ENCODE measurements at regions not wholly inside any gene's neighbourhood (a gene's known extent, or its start where the extent isn't known, plus 50 kb on each side); places are given as distances from the start of the nearest gene placed in this dataset.

- peak overlapping the region; percentile 42 for H3K9ac ChIP-seq (ENCODE audit: low read length)
- H3K27ac ChIP-seq (ENCODE audit: low read depth, low read length): no peak overlapping the region
- no peaks in the 10 kb centered on the region for H3K36me3 ChIP-seq (ENCODE audit: insufficient read depth, low read length)
- H3K4me3 Mint-ChIP-seq (ENCODE audit: unreplicated experiment): peak overlapping the region; percentile 66
- H3K4me3 ChIP-seq (ENCODE audit: insufficient read depth, low read depth, low read length): peak overlapping the region; percentile 50
- H3K4me1 ChIP-seq (ENCODE audit: insufficient read depth, low read length): peaks cover 6% of the 10 kb centered on the region
- no peaks in the 10 kb centered on the region for H3K79me2 ChIP-seq (ENCODE audit: insufficient read depth, low read length)
- H3K36me3 Mint-ChIP-seq (ENCODE audit: low read depth, unreplicated experiment): no peaks in the 10 kb centered on the region
- H2AFZ ChIP-seq (ENCODE audit: low read depth, low read length): peak overlapping the region; percentile 95
- peak; percentile 68 for FAIRE-seq
- H3K4me1 Mint-ChIP-seq (ENCODE audit: low read depth, unreplicated experiment): peaks cover 6% of the 10 kb centered on the region
- H3K9me3 ChIP-seq (ENCODE audit: insufficient read depth, low read depth, low read length): no peaks in the 10 kb centered on the region
- no peak overlapping the region for H3K27ac Mint-ChIP-seq (ENCODE audit: unreplicated experiment)
- TF ChIP-seq CTCF (IDR thresholded peaks at IDR 0.05; ENCODE audit: insufficient read depth, low read depth, low read length) (peak; percentile 80), EZH2 (IDR thresholded peaks at IDR 0.05; ENCODE audit: insufficient read depth, low read length) (no peak)
- peak overlapping the region; percentile 86 for H3K4me2 ChIP-seq (ENCODE audit: low read length)
- H3K9me3 Mint-ChIP-seq (ENCODE audit: unreplicated experiment): no peaks in the 10 kb centered on the region
- DNase-seq (ENCODE audit: low read depth): peak; percentile 57
- no peaks in the 10 kb centered on the region for H4K20me1 ChIP-seq (ENCODE audit: insufficient read depth, low read length)
- no peaks in the 10 kb centered on the region for H3K27me3 ChIP-seq (ENCODE audit: insufficient read depth, low read length)
- H3K27me3 Mint-ChIP-seq (ENCODE audit: low read depth, unreplicated experiment): peaks cover 4% of the 10 kb centered on the region
Measured at GRCh38 chr14:30270200-30271161, 288.5 kb upstream of the G2E3 start.

GRCh38 chr14:30271811-30272323 lies 287.1 kb upstream of the G2E3 start:
- peaks cover 6% of the 10 kb centered on the region for H3K4me1 ChIP-seq (ENCODE audit: insufficient read depth, low read length)
- H3K9ac ChIP-seq (ENCODE audit: low read length): no peak overlapping the region
- no peaks in the 10 kb centered on the region for H4K20me1 ChIP-seq (ENCODE audit: insufficient read depth, low read length)
- H3K36me3 ChIP-seq (ENCODE audit: insufficient read depth, low read length): no peaks in the 10 kb centered on the region
- DNase-seq (ENCODE audit: low read depth) (no peak), FAIRE-seq (no peak)
- Mint-ChIP-seq H3K36me3 (ENCODE audit: low read depth, unreplicated experiment) (no peaks in the 10 kb centered on the region), H3K4me1 (ENCODE audit: low read depth, unreplicated experiment) (peaks cover 6% of the 10 kb centered on the region), H3K4me3 (ENCODE audit: unreplicated experiment) (no peak overlapping the region), H3K9me3 (ENCODE audit: unreplicated experiment) (no peaks in the 10 kb centered on the region), H3K27me3 (ENCODE audit: low read depth, unreplicated experiment) (peaks cover 8% of the 10 kb centered on the region), H3K27ac (ENCODE audit: unreplicated experiment) (no peak overlapping the region)
- peak overlapping the region; percentile 36 for H2AFZ ChIP-seq (ENCODE audit: low read depth, low read length)
- H3K27me3 ChIP-seq (ENCODE audit: insufficient read depth, low read length): no peaks in the 10 kb centered on the region
- no peak overlapping the region for H3K27ac ChIP-seq (ENCODE audit: low read depth, low read length)
- H3K4me2 ChIP-seq (ENCODE audit: low read length): no peak overlapping the region
- H3K79me2 ChIP-seq (ENCODE audit: insufficient read depth, low read length): no peaks in the 10 kb centered on the region
- no peaks in the 10 kb centered on the region for H3K9me3 ChIP-seq (ENCODE audit: insufficient read depth, low read depth, low read length)
- TF ChIP-seq EZH2 (IDR thresholded peaks at IDR 0.05; ENCODE audit: insufficient read depth, low read length): no peak
- TF ChIP-seq CTCF (IDR thresholded peaks at IDR 0.05; ENCODE audit: insufficient read depth, low read depth, low read length): no peak
- H3K4me3 ChIP-seq (ENCODE audit: insufficient read depth, low read depth, low read length): no peak overlapping the region

All from astrocyte (in vitro differentiated cells and primary cell).